HG03342 (cell line): ENCODE measurements at regions not wholly inside any gene's neighbourhood (a gene's known extent, or its start where the extent isn't known, plus 50 kb on each side); places are given as distances from the start of the nearest gene placed in this dataset.
"Not testable (repeated sequence)": the region's sequence is repeated elsewhere in the genome, so short reads cannot be mapped to it uniquely, and the experiment has no call there.

Experiments
- ATAC-seq: cut with Tn5 transposase; IDR thresholded peaks from one replicate; pipeline ENCODE4 v1.9.1; 2021; ENCODE audit warnings: mild to moderate bottlenecking, moderate library complexity; ENCODE audit not compliant: unreplicated experiment

- ATAC-seq, result no peak
These were observed 84.8 kb upstream of the BMP2K start for GRCh38 chr4:78691334-78691754.

- peak; percentile 56 for ATAC-seq
These were observed 84.0 kb upstream of the BMP2K start for GRCh38 chr4:78691971-78692821.

DNA sequence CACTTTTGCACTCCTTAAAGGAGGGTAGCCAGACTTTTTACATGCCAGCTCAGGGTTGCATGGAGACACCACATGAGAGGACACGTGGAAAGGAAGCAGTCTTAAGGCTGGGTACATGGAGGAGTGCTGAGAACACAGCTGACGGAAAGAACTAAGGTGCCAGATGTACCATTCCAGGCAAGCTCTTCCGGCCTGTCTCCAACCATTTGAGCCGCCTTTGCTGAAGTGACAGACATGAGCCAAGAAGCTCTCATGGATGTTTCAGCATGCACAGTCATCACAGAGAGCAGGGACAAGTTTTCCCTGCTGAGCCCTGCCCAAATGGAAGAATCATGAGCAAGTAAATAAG is 83.4 kb upstream of the BMP2K start:
- no peak for ATAC-seq

DNA sequence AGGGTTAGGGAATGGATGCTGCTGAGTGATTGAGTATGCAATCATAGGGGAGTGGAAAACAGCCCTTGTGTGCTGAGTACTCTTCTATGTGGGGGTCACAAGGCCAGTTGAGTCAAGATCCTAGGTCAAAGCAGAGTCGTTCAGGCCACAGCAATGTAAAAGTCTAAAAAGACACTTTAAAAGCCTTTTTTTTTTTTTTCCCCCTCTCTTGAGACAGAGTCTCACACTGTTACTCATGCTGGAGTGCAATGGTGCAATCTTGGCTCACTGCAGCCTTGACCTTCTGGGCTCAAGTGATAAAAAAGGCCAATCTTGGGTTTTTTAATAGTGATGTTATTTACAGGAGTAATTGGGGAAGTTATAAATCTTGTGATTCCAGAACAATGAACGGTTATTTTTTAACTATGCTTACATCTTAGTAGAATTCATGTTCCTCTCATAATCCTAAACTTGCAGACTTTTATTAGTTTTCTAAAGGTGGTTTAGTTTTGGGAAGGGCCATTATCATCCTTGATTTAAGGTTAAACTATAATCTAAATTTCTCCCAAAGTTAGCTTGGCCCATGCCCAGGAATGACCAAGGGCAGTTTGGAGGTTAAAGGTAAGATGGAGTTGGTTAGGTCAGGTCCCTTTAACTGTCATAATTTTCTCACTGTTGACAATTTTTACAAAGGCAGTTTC is 82.2 kb upstream of the BMP2K start:
- no peak for ATAC-seq

DNA sequence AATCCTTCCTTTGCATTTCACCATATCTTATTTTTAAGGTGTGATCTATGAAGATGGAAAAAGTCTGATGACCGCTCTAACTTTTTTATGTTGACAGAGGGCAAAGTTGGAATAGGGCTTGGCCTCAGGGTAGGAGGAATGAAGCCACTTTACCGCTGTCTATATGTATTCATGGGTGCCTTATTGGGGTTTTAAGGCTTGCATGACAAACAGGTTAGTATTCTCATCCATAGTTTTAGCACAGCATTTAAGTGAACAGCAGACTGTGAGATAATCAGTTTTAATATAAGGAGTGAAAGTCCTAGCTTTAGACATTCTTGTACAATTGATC is 81.7 kb upstream of the BMP2K start:
- no peak for ATAC-seq

DNA sequence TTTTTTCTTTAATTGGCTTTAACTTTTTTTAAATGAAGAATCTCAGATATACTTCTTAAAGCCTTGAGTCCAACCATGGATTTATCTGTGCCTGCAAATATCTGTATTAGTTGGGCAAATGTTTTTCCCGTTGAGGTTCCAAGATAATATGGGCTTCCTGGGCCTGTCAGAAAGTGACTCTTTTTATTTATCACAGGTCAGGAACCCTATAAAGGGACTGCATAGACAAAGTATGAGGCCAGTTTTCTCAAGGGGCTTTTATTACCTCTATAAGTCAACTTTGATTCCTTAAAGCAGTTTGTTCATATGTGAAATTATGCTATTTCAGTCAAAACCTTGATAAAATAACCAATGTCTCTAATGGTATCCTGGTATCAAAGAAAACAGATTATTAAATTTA is 80.2 kb upstream of the BMP2K start:
- no peak for ATAC-seq

DNA sequence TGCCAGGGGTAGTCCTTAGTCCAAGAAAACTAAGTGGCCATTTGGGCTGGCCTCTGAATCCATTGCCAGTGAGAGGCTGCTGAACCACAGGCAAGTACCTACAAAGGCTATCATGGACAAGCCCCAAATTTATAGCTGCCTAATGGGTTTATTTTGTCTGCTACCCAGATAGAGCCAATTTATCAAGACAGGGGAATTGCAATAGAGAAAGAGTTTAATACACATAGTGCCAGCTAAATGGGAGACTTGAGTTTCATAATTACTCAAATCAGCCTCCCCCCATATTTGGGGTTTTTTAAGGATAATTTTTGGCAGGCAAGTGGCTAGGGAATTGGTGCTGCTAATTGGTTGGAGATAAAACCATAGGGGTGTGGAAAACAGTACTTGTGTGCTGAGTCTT is 73.1 kb upstream of the BMP2K start:
- no peak for ATAC-seq

DNA sequence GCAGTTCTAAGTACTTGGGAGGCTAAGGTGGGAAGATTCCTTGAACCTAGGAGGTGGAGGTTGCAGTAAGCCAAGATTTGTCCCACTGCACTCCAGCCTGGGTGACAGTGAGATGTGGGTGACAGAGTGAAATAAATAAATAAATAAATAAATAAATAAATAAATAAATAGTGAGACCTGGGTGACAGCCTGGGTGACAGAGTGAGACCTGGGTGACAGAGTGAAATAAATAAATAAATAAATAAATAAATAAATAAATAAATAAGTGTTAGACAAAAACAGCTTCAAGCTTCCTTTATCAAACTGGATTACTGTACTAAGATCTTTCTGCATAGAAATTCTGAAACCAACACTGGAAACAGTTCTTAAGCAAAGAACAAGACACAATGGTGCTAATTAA is 71.8 kb upstream of the BMP2K start:
- ATAC-seq, result no peak

GRCh38 chr4:78704981-78705683 is 71.0 kb upstream of the BMP2K start:
- no peak for ATAC-seq

- ATAC-seq, result no peak
These were observed 69.8 kb upstream of the BMP2K start for GRCh38 chr4:78706302-78706701.

DNA sequence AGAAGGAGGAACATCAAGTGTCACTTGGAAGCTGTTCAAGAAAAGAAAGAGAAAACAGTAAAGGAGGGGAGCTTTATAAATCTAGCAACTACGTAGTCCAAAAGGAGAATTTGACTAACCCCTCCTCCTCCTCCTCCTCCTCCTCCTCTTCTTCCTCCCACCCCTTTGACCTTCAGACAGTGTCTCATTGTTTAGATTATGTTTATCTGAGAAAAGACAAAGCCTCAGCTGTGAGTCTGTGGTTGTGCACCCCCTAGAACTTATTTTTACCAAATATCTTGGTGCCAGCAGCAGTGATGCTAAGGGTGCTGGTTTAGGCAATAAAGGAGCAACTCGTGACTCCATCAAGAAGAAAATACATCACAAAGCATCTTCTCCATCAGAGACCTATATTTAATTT is 68.9 kb upstream of the BMP2K start:
- ATAC-seq, result no peak

- no peak for ATAC-seq
These were observed 68.4 kb upstream of the BMP2K start for GRCh38 chr4:78707793-78708192.

GRCh38 chr4:78710536-78710935 is 65.6 kb upstream of the BMP2K start:
- no peak for ATAC-seq

- ATAC-seq, result no peak
These were observed 64.5 kb upstream of the BMP2K start for GRCh38 chr4:78711676-78712075.

DNA sequence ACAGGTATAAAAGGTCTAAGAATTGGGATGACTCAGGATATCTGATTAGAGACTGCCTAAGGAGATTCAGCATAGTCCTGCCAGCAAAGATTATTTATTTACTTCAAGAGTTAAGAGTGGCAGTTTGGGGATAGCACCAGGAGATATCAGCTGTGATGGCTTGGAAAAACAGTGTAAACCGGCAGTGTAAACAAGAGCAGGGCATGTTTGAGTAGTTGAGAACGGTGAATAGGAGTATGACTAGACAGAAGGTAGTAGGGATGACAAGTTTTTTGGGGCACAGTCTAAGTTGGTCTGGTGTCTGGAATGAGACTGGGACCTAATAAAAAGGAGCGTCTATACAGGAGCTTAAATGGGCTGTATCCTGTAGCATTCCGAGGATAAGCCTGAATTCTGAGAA is 61.6 kb upstream of the BMP2K start:
- ATAC-seq, result not testable (repeated sequence)

- ATAC-seq, result not testable (repeated sequence)
These were observed 60.8 kb upstream of the BMP2K start for GRCh38 chr4:78715372-78715771.

DNA sequence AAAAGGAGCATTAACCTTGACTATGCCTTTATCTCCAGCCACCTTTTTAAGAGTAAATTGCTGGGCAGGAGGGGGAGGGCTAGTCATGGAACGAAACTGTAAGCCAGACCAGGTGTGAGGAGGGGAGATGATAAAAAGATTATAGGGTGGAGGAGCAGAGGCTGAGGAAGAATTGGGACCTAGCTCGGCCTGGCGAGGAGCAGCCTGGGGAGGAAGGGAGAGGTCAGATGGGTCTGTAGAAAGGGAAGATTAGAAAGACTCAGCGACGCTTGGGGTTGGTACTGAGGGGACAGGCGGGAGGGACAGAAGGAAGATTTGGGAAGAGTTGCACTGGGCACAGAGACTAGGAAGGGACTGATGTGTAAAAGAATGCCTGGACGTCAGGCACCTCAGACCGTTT is 58.4 kb upstream of the BMP2K start:
- not testable (repeated sequence) for ATAC-seq

- ATAC-seq, result no peak
These were observed 55.9 kb upstream of the BMP2K start for GRCh38 chr4:78720204-78720603.

GRCh38 chr4:78720994-78721677 is 55.0 kb upstream of the BMP2K start:
- peak; percentile 89 for ATAC-seq

- no peak for ATAC-seq
These were observed 54.4 kb upstream of the BMP2K start for GRCh38 chr4:78721747-78722146.

DNA sequence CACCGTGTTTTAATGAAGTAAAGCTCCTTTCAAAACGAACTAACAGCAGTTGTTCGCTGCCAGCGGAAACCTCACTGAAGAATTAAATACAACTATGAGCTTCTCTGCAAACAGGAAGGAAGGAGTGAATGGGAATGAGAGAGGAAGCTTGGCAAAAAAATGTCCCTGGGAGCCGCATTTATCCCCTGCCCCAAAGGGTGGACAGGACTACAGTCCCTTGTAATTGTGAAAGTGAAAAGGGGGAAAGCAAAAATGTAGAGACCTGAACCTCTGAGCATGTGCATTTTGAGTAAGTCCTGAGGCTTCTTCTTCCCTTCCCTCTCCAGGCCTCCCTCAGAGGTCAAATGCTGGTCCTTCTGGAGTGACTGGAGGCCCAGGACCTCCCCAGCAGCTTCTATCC is 53.8 kb upstream of the BMP2K start:
- no peak for ATAC-seq
